CD4-positive, CD25-positive, alpha-beta regulatory T cell (primary cell): ENCODE measurements at regions not wholly inside any gene's neighbourhood (a gene's known extent, or its start where the extent isn't known, plus 50 kb on each side); places are given as distances from the start of the nearest gene placed in this dataset.
A peak's percentile ranks its signal among the peaks of the same experiment; 100 is the strongest.

ENCODE experiments used
- ATAC-seq, 2 donors: fragments of 150-1000 bp; cut with Tn5 transposase; one replicate each; pipeline ENCODE4 v1.10.0; 2021; ENCODE audit warnings: low read depth in 2 of 2, moderate number of reproducible peaks in 2 of 2, moderate library complexity in 1 of 2
- DNase-seq, 3 donors: peaks; one replicate each; pipeline versions ENCODE4 v3.0.0 to v3.0.0-alpha.2; 2012 to 2022; ENCODE audit warnings: mixed read lengths in 1 of 3
- H3K27ac ChIP-seq: one replicate; pipeline ENCODE4 v1.7.0; 2013; ENCODE audit warnings: mild to moderate bottlenecking, low read length; ENCODE audit not compliant: insufficient read depth, poor library complexity, severe bottlenecking
- H3K27me3 ChIP-seq: one replicate; pipeline ENCODE4 v1.7.0; 2013; ENCODE audit warnings: low read length; ENCODE audit not compliant: control insufficient read depth, insufficient read depth
- H3K36me3 ChIP-seq: one replicate; pipeline ENCODE4 v1.7.0; 2013; ENCODE audit warnings: mild to moderate bottlenecking, low read length, moderate library complexity; ENCODE audit not compliant: control insufficient read depth, insufficient read depth
- H3K4me1 ChIP-seq: 2 replicates; pipeline ENCODE4 v1.7.0; 2013; ENCODE audit warnings: mild to moderate bottlenecking, low read length; ENCODE audit not compliant: insufficient read depth, control insufficient read depth, poor library complexity, severe bottlenecking
- H3K4me3 ChIP-seq: one replicate; pipeline ENCODE4 v1.7.0; 2013; ENCODE audit warnings: low read depth, mild to moderate bottlenecking, low read length, moderate library complexity
- H3K9me3 ChIP-seq, 2 experiments: 1 replicate in 1 of 2; 2 replicates in 1 of 2; pipeline ENCODE4 v1.7.0; 2013; ENCODE audit warnings: low read length in 2 of 2, mild to moderate bottlenecking in 1 of 2, moderate library complexity in 1 of 2; ENCODE audit not compliant: control insufficient read depth in 2 of 2
- H3K27ac Mint-ChIP-seq, 3 donors: one replicate each; pipeline ENCODE4 v1.8.0; 2020 to 2022; ENCODE audit warnings: mild to moderate bottlenecking in 3 of 3, mixed read lengths in 3 of 3, moderate library complexity in 2 of 3
- H3K27me3 Mint-ChIP-seq: one replicate; pipeline ENCODE4 v1.8.0; 2022; ENCODE audit warnings: mild to moderate bottlenecking, mixed read lengths
- H3K36me3 Mint-ChIP-seq: one replicate; pipeline ENCODE4 v1.8.0; 2020; ENCODE audit warnings: mixed read lengths
- H3K4me1 Mint-ChIP-seq, 4 donors: one replicate each; pipeline ENCODE4 v1.8.0; 2020 to 2022; ENCODE audit warnings: mixed read lengths in 4 of 4, mild to moderate bottlenecking in 1 of 4
- H3K4me3 Mint-ChIP-seq, 4 donors: one replicate each; pipeline ENCODE4 v1.8.0; 2020 to 2022; ENCODE audit warnings: mild to moderate bottlenecking in 4 of 4, mixed read lengths in 4 of 4, moderate library complexity in 3 of 4
- H3K9me3 Mint-ChIP-seq, 7 donors: one replicate each; pipeline ENCODE4 v1.8.0; 2020 to 2022; ENCODE audit warnings: mixed read lengths in 7 of 7, mild to moderate bottlenecking in 3 of 7, moderate library complexity in 2 of 7

GRCh38 chr2:204110338-204110741 is 173.8 kb downstream of the ICOS start:
- no peaks in the 10 kb centered on the region for H3K36me3 Mint-ChIP-seq
- no peaks in the 10 kb centered on the region for H3K9me3 ChIP-seq
- peak; percentile 13 to 89 (median 55) for DNase-seq
- H3K4me3 Mint-ChIP-seq, result peak overlapping the region; percentile 75 to 82 (median 76)
- peaks cover 41% of the 10 kb centered on the region for H3K4me1 ChIP-seq
- peaks cover 4% of the 10 kb centered on the region for H3K27me3 Mint-ChIP-seq
- no peaks in the 10 kb centered on the region for H3K9me3 Mint-ChIP-seq
- H3K27ac ChIP-seq, result no peak overlapping the region
- ATAC-seq, result peak; percentile 69 to 71
- H3K4me1 Mint-ChIP-seq, result peaks cover 38 to 55% (median 46%) of the 10 kb centered on the region in 4 donors
- peak overlapping the region in 2 of 3 donors; percentile 6 to 11 for H3K27ac Mint-ChIP-seq
- peak overlapping the region; percentile 62 for H3K4me3 ChIP-seq
- no peaks in the 10 kb centered on the region for H3K36me3 ChIP-seq
- H3K27me3 ChIP-seq, result no peaks in the 10 kb centered on the region

- peaks cover 35 to 50% (median 43%) of the 10 kb centered on the region in 4 donors for H3K4me1 Mint-ChIP-seq
- no peak for DNase-seq
- no peaks in the 10 kb centered on the region for H3K9me3 ChIP-seq
- H3K9me3 Mint-ChIP-seq, result no peaks in the 10 kb centered on the region
- H3K36me3 Mint-ChIP-seq, result no peaks in the 10 kb centered on the region
- peak overlapping the region in 3 of 4 donors; percentile 75 to 82 (median 76) for H3K4me3 Mint-ChIP-seq
- no peak for ATAC-seq
- H3K4me3 ChIP-seq, result peak overlapping the region; percentile 62
- H3K4me1 ChIP-seq, result peaks cover 41% of the 10 kb centered on the region
- H3K27ac ChIP-seq, result no peak overlapping the region
- peak overlapping the region in 2 of 3 donors; percentile 6 to 59 for H3K27ac Mint-ChIP-seq
- H3K27me3 ChIP-seq, result no peaks in the 10 kb centered on the region
- no peaks in the 10 kb centered on the region for H3K36me3 ChIP-seq
- peaks cover 4% of the 10 kb centered on the region for H3K27me3 Mint-ChIP-seq
These were observed 174.4 kb downstream of the ICOS start for GRCh38 chr2:204110751-204111516.

DNA sequence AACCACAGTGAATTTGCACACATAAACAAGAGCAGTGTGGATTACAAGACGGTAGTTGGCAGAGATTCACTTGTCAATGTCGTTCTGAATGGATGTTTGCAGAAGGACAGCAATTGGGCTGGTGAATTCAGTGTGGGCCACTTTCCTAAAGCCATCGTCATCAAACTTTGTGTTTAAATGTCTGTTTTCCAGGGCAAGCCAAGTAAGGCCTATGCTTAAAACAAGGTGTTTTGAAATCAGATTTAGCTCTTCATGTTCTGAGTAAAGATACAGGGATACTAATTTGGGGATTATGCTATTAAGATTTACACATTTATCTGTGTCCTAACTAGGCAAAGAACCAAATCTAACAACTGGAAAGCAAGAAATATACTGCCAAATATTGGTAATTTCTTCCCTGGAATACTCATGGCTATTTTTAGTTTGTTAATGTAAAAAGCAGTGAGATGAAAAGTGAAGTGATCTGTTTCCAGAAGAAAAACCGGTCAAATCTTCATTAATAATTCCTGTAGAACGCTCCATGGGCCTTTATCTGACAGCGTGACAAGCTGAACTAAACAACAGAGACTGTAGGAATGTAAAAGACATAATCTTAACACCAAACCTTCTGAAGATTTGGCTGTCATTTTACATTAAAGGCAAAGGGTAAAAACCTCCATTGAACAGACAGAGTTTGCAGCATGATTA is 175.7 kb downstream of the ICOS start:
- H3K27ac Mint-ChIP-seq, result peak overlapping the region in 1 of 3 donors; percentile 48
- H3K4me1 Mint-ChIP-seq, result peaks cover 35 to 50% (median 42%) of the 10 kb centered on the region in 4 donors
- peak overlapping the region in 1 of 4 donors; percentile 6 for H3K4me3 Mint-ChIP-seq
- Histone ChIP-seq H3K27ac (no peak overlapping the region), H3K4me1 (peaks cover 41% of the 10 kb centered on the region), H3K9me3 (no peaks in the 10 kb centered on the region), H3K36me3 (no peaks in the 10 kb centered on the region), H3K4me3 (no peak overlapping the region), H3K27me3 (no peaks in the 10 kb centered on the region)
- peaks cover 4% of the 10 kb centered on the region for H3K27me3 Mint-ChIP-seq
- no peaks in the 10 kb centered on the region for H3K9me3 Mint-ChIP-seq
- ATAC-seq (no peak), DNase-seq (no peak)
- H3K36me3 Mint-ChIP-seq, result no peaks in the 10 kb centered on the region

DNA sequence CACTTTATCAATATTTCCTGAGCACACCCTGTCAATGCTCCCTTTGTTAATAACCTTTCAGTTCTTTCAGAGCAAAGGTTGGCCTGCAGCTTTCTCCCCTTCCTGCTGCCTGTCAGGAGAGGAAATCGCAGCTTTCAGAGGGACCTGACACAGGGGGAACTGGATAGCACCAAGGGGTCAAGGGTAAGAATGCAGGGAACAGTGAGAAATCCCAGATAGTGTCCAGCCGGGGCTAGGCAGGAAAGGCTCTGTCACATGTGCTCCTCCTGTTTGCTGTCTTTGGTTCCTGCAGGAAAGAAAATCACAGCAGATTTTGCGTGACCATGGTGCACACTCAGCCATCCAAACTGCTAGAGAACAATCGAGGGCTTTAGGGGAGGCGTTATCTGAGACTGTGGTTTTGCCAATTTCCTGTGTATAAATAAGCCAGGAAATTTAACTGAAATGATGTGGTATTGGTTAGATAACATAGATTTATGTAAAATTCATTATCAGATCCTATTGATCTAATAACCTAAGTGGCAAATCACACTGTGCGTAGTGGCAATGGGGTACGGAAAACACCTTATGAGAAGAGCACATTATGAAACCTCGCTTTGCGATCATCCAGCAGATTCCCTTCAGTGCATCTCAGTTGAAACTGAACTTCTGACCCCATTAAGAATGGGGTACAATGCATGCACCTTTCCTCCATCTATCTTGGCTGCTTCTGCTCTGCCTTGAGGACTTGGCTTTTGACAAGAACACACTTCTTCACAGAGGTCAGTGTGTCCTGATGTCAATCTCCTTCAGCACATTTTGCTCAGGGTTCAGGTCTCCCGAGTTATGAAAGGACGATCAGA is 178.0 kb downstream of the ICOS start:
- Mint-ChIP-seq H3K4me3 (no peak overlapping the region), H3K4me1 (peaks cover 25 to 36% (median 30%) of the 10 kb centered on the region in 4 donors), H3K36me3 (no peaks in the 10 kb centered on the region), H3K27me3 (no peaks in the 10 kb centered on the region), H3K27ac (peak overlapping the region in 1 of 3 donors; percentile 55), H3K9me3 (no peaks in the 10 kb centered on the region)
- DNase-seq (no peak), ATAC-seq (no peak)
- Histone ChIP-seq H3K36me3 (no peaks in the 10 kb centered on the region), H3K27ac (no peak overlapping the region), H3K4me3 (no peak overlapping the region), H3K4me1 (peaks cover 28% of the 10 kb centered on the region), H3K27me3 (no peaks in the 10 kb centered on the region), H3K9me3 (no peaks in the 10 kb centered on the region)

DNA sequence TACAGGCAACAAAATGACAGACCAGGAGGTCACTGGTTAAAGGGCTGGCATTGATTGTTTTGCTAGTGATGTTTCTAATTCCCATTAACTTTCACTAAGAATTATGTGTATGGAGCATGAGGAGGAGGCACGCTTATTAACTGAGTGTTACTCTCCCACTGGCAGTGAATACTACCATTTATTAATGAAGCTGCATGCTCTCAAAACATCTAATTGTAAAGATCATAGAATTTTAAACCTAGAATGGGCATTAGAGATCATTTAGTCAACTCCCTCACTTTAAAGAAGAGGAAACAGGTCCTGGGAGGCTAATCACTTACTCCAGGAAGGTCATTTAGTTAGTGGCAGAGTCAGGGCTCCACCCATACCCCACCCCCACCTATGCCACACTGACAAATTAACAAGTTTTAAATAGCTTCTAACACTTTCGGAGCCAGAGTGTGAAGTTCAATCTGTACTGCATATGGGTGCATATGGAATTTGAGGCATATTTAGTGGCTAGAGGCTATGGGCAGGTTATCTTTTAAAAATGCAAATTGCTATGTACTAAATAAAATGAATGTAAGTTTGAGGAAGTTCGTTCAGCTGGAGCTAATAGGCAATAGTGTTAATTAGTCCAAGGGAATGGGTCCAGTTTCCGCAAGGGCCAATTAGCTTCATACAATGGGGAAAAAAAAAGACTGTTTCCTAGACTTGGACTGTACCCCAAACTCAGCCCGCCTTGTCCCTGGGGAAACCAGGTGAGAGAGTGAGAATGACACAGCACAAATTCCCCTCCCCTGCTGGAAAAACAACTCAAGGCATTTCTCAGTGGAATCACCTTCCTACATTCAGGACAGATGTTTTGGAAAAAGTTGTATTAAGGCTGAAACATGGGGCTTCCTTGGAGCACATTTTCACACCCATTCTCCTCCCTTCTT is 178.8 kb downstream of the ICOS start:
- H3K36me3 ChIP-seq, result no peaks in the 10 kb centered on the region
- no peak overlapping the region for H3K4me3 Mint-ChIP-seq
- H3K27me3 ChIP-seq, result no peaks in the 10 kb centered on the region
- H3K36me3 Mint-ChIP-seq, result no peaks in the 10 kb centered on the region
- H3K27ac ChIP-seq, result no peak overlapping the region
- H3K4me3 ChIP-seq, result no peak overlapping the region
- DNase-seq, result no peak
- peaks cover 19% of the 10 kb centered on the region for H3K4me1 ChIP-seq
- H3K9me3 ChIP-seq, result no peaks in the 10 kb centered on the region
- no peak overlapping the region for H3K27ac Mint-ChIP-seq
- H3K9me3 Mint-ChIP-seq, result no peaks in the 10 kb centered on the region
- peaks cover 19 to 27% (median 22%) of the 10 kb centered on the region in 4 donors for H3K4me1 Mint-ChIP-seq
- peaks cover 6% of the 10 kb centered on the region for H3K27me3 Mint-ChIP-seq
- no peak for ATAC-seq

GRCh38 chr2:204116159-204116792 is 179.7 kb downstream of the ICOS start:
- Histone ChIP-seq H3K4me1 (peaks cover 14% of the 10 kb centered on the region), H3K27ac (no peak overlapping the region), H3K9me3 (no peaks in the 10 kb centered on the region), H3K4me3 (no peak overlapping the region), H3K36me3 (no peaks in the 10 kb centered on the region), H3K27me3 (peaks cover 2% of the 10 kb centered on the region)
- Mint-ChIP-seq H3K9me3 (peaks cover 0 to 3% (median 0%) of the 10 kb centered on the region in 7 donors), H3K4me1 (peaks cover 13 to 18% (median 14%) of the 10 kb centered on the region in 4 donors), H3K27me3 (peaks cover 14% of the 10 kb centered on the region), H3K27ac (no peak overlapping the region), H3K36me3 (no peaks in the 10 kb centered on the region), H3K4me3 (no peak overlapping the region)
- ATAC-seq, result no peak
- DNase-seq, result no peak
